CD4-positive, alpha-beta T cell (primary cell): ENCODE measurements at regions not wholly inside any gene's neighbourhood (a gene's known extent, or its start where the extent isn't known, plus 50 kb on each side); places are given as distances from the start of the nearest gene placed in this dataset.

Experiments used
- ATAC-seq: fragments of 200-7000 bp; cut with Tn5 transposase; one replicate; pipeline ENCODE4 v1.10.0; 2022; ENCODE audit warnings: mild to moderate bottlenecking; ENCODE audit not compliant: poor library complexity
- CTCF ChIA-PET: fragments of 350-600 bp; sonication (Branson Sonifier 250); formaldehyde crosslinking; loops from one replicate; lab custom pipeline; 2021; ENCODE audit warnings: antibody characterized with exemption, inconsistent platforms; lab: Charles Lee
- POLR2A ChIA-PET: fragments of 350-600 bp; sonication (Branson Sonifier 250); formaldehyde crosslinking; loops from one replicate; lab custom pipeline; 2021; ENCODE audit warnings: antibody characterized with exemption, inconsistent platforms; lab: Charles Lee
- DNase-seq, 14 experiments: peaks; one replicate each; pipeline ENCODE4 v3.0.0-alpha.2; 2013 to 2020; ENCODE audit warnings: mixed read lengths in 2 of 14
- H3K27ac ChIP-seq, 2 donors: one replicate each; pipeline versions ENCODE4 v1.5.1 to v1.7.0; 2013; ENCODE audit warnings: low read length in 2 of 2, low read depth in 1 of 2, mild to moderate bottlenecking in 1 of 2
- H3K27me3 ChIP-seq, 2 experiments: 1 replicate in 1 of 2; 2 replicates in 1 of 2; pipeline versions ENCODE4 v1.6.1 to v1.7.0; 2013; ENCODE audit warnings: low read length in 2 of 2, control low read depth in 1 of 2, mild to moderate bottlenecking in 1 of 2, moderate library complexity in 1 of 2; ENCODE audit not compliant: insufficient read depth in 2 of 2, control insufficient read depth in 1 of 2
- H3K36me3 ChIP-seq: one replicate; pipeline ENCODE4 v1.6.1; 2013; ENCODE audit warnings: low read length, control low read depth; ENCODE audit not compliant: insufficient read depth
- H3K4me1 ChIP-seq: one replicate; pipeline ENCODE4 v1.6.1; 2013; ENCODE audit warnings: low read length, control low read depth; ENCODE audit not compliant: insufficient read depth
- H3K4me3 ChIP-seq: one replicate; pipeline ENCODE4 v1.5.1; 2013; ENCODE audit warnings: mild to moderate bottlenecking, low read length, moderate library complexity
- H3K9me3 ChIP-seq, 2 experiments: 1 replicate in 1 of 2; 2 replicates in 1 of 2; pipeline versions ENCODE4 v1.6.1 to v1.7.0; 2013; ENCODE audit warnings: low read length in 2 of 2, mild to moderate bottlenecking in 2 of 2, control low read depth in 1 of 2, moderate library complexity in 1 of 2; ENCODE audit not compliant: control insufficient read depth in 1 of 2, insufficient read depth in 1 of 2
- H3K27ac Mint-ChIP-seq: one replicate; pipeline ENCODE4 v1.8.0; 2020; ENCODE audit warnings: mixed read lengths
- H3K27me3 Mint-ChIP-seq: one replicate; pipeline ENCODE4 v1.8.0; 2021; ENCODE audit warnings: mixed read lengths
- H3K36me3 Mint-ChIP-seq: one replicate; pipeline ENCODE4 v1.8.0; 2021; ENCODE audit warnings: low read depth, mixed read lengths
- H3K4me1 Mint-ChIP-seq: one replicate; pipeline ENCODE4 v1.8.0; 2021; ENCODE audit warnings: low read depth, mixed read lengths
- H3K4me3 Mint-ChIP-seq: one replicate; pipeline ENCODE4 v1.8.0; 2020; ENCODE audit warnings: mild to moderate bottlenecking, mixed read lengths
- H3K9me3 Mint-ChIP-seq: one replicate; pipeline ENCODE4 v1.8.0; 2020; ENCODE audit warnings: mixed read lengths
- intact Hi-C, 2 experiments: fragments of 100-400 bp; cut with DNase I in 1 of 2; cut with micrococcal nuclease in 1 of 2; formaldehyde crosslinking; loops; one replicate each; pipeline versions ENCODE4 v1.15.1 to v1.9.0; 2023 to 2025; cut with DNase I, micrococcal nuclease
- TF ChIP-seq, protein P1 (sequence below): fragments of 200-600 bp; IDR thresholded peaks from one replicate; pipeline ENCODE4 v1.8.0; 2022; ENCODE audit warnings: antibody characterized with exemption, mild to moderate bottlenecking

- Histone ChIP-seq H3K27ac (no peak overlapping the region), H3K36me3 (no peaks in the 10 kb centered on the region), H3K4me1 (no peaks in the 10 kb centered on the region), H3K27me3 (no peaks in the 10 kb centered on the region), H3K4me3 (no peak overlapping the region), H3K9me3 (peaks cover 0 to 5% of the 10 kb centered on the region in 2 experiments)
- intact Hi-C loops = no loop called here
- Mint-ChIP-seq H3K27ac (no peak overlapping the region), H3K4me1 (no peaks in the 10 kb centered on the region), H3K27me3 (no peaks in the 10 kb centered on the region), H3K4me3 (no peak overlapping the region), H3K9me3 (no peaks in the 10 kb centered on the region), H3K36me3 (no peaks in the 10 kb centered on the region)
- POLR2A ChIA-PET = no interaction called here
- TF ChIP-seq, protein P1, sequence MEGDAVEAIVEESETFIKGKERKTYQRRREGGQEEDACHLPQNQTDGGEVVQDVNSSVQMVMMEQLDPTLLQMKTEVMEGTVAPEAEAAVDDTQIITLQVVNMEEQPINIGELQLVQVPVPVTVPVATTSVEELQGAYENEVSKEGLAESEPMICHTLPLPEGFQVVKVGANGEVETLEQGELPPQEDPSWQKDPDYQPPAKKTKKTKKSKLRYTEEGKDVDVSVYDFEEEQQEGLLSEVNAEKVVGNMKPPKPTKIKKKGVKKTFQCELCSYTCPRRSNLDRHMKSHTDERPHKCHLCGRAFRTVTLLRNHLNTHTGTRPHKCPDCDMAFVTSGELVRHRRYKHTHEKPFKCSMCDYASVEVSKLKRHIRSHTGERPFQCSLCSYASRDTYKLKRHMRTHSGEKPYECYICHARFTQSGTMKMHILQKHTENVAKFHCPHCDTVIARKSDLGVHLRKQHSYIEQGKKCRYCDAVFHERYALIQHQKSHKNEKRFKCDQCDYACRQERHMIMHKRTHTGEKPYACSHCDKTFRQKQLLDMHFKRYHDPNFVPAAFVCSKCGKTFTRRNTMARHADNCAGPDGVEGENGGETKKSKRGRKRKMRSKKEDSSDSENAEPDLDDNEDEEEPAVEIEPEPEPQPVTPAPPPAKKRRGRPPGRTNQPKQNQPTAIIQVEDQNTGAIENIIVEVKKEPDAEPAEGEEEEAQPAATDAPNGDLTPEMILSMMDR = no peak
- ATAC-seq = no peak
- CTCF ChIA-PET = no interaction called here
- no peak for DNase-seq
Observed at GRCh38 chr9:28653216-28653615, 1079.9 kb upstream of the C9orf72 start.

DNA sequence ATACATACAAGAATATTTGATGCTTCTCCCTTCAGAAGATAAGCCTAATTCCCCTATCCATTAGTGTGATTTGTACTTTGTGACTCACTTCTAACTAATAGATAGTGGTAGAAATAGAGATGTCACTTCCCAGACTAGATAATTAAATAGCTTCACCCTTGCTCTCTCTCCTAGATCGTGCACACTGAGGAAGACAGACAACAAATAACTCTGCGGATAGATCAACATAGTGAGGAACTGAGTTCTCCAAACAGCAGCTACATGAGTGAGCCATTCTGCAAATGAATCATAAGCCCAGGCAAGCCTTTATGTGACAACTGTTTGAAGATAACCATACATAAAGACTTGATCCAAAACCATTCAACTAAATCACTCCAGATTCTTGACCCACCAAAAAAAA is 1083.4 kb upstream of the C9orf72 start:
- Mint-ChIP-seq H3K4me3 (no peak overlapping the region), H3K4me1 (no peaks in the 10 kb centered on the region), H3K27ac (no peak overlapping the region), H3K9me3 (no peaks in the 10 kb centered on the region), H3K36me3 (no peaks in the 10 kb centered on the region), H3K27me3 (no peaks in the 10 kb centered on the region)
- DNase-seq = no peak
- CTCF ChIA-PET = no interaction called here
- H3K4me3 ChIP-seq = no peak overlapping the region
- no peak overlapping the region for H3K27ac ChIP-seq
- H3K27me3 ChIP-seq = no peaks in the 10 kb centered on the region
- no peaks in the 10 kb centered on the region for H3K9me3 ChIP-seq
- H3K4me1 ChIP-seq = no peaks in the 10 kb centered on the region
- no peaks in the 10 kb centered on the region for H3K36me3 ChIP-seq
- ATAC-seq = no peak
- TF ChIP-seq, protein P1 = no peak
- intact Hi-C loops = no loop called here
- POLR2A ChIA-PET = no interaction called here

GRCh38 chr9:28661853-28662252 is 1088.6 kb upstream of the C9orf72 start:
- CTCF ChIA-PET = no interaction called here
- no peaks in the 10 kb centered on the region for H3K36me3 ChIP-seq
- H3K27ac ChIP-seq = no peak overlapping the region
- H3K27ac Mint-ChIP-seq = no peak overlapping the region
- H3K9me3 Mint-ChIP-seq = peaks cover 3% of the 10 kb centered on the region
- no peaks in the 10 kb centered on the region for H3K4me1 ChIP-seq
- DNase-seq = no peak
- no peaks in the 10 kb centered on the region for H3K27me3 Mint-ChIP-seq
- no peak for ATAC-seq
- H3K4me1 Mint-ChIP-seq = no peaks in the 10 kb centered on the region
- POLR2A ChIA-PET = no interaction called here
- TF ChIP-seq, protein P1 = no peak
- H3K9me3 ChIP-seq = peaks cover 0 to 4% of the 10 kb centered on the region in 2 experiments
- no peaks in the 10 kb centered on the region for H3K36me3 Mint-ChIP-seq
- intact Hi-C loops = no loop called here
- H3K27me3 ChIP-seq = no peaks in the 10 kb centered on the region
- no peak overlapping the region for H3K4me3 ChIP-seq
- H3K4me3 Mint-ChIP-seq = no peak overlapping the region
